GM12892 (cell line): ENCODE measurements at regions not wholly inside any gene's neighbourhood (a gene's known extent, or its start where the extent isn't known, plus 50 kb on each side); places are given as distances from the start of the nearest gene placed in this dataset.

Source experiments
- POLR2A ChIP-seq: IDR thresholded peaks from 2 replicates; pipeline ENCODE4 v1.6.1; 2011; ENCODE audit warnings: low read depth, low read length, control low read depth
- POLR2AphosphoS5 ChIP-seq: IDR thresholded peaks from 2 replicates; pipeline ENCODE4 v1.6.1; 2011; ENCODE audit warnings: low read depth, low read length, control low read depth
- TAF1 ChIP-seq: IDR thresholded peaks from 2 replicates; pipeline ENCODE4 v1.6.1; 2011; ENCODE audit warnings: low read depth, mild to moderate bottlenecking, control low read depth, low read length, borderline replicate concordance

DNA sequence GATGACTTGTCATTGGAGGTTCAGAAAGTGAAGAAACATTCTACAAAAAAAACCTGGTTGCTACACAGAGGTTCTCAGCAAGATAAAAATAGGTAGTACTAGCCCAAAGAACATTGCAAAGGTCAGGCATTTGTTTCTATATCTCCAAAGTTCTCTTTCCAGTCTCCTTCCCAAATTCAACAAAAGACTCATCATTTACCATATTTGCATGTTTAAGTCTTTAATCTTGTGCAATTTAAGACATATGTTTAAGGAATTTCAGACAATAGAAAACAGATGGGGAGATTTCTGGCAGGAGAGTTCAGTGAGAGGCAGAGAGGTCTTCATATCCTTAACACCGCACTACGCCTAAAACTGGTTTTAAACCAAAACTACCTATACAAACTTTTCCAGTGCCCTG is 173.8 kb upstream of the THBS1 start:
- TF ChIP-seq POLR2A (no peak), POLR2AphosphoS5 (no peak), TAF1 (no peak)
